UCSD-AML1 (cell line): ENCODE measurements at regions not wholly inside any gene's neighbourhood (a gene's known extent, or its start where the extent isn't known, plus 50 kb on each side); places are given as distances from the start of the nearest gene placed in this dataset.
A peak's percentile ranks its signal among the peaks of the same experiment; 100 is the strongest.

ENCODE experiments used
- DNase-seq: peaks from one replicate; lab custom pipeline; 2025; ENCODE audit not compliant: unreplicated experiment; lab: John Stamatoyannopoulos, UW

DNA sequence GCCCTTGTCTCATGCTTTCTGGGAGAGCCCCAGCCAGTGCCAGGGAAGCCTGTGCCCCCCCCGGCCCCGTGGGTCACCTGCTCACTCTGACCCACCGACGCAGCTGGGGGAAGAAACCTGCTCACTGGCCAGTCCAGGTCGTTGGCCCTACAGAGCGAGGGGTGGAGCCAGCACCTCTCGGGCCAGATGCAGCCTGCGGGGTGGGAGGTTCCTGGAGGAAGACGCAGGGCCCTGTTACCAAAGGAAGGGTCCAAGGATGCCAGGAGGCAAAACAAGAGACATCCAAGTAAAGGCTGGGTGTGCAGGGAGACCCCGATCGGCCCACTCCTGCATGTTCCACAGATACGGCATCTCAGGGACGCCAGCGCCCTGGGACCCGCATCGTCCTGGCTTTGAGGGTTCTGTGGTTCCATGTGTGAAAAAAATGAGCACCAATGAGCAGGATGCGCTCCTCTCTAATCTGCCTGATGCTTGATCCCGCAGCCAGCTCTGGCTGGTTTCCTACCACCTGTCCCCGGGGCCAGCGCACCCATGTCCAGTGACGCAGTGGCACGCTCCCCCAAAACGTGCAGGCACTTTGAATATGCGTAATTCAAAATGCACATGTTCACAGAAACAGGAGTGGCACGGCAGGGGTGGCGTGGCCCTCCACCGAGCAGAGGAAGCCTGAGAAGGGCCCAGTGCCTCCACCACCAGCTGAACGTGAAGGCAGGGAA lies 66.0 kb upstream of the GALNT9 start:
- DNase-seq, result no peak

DNA sequence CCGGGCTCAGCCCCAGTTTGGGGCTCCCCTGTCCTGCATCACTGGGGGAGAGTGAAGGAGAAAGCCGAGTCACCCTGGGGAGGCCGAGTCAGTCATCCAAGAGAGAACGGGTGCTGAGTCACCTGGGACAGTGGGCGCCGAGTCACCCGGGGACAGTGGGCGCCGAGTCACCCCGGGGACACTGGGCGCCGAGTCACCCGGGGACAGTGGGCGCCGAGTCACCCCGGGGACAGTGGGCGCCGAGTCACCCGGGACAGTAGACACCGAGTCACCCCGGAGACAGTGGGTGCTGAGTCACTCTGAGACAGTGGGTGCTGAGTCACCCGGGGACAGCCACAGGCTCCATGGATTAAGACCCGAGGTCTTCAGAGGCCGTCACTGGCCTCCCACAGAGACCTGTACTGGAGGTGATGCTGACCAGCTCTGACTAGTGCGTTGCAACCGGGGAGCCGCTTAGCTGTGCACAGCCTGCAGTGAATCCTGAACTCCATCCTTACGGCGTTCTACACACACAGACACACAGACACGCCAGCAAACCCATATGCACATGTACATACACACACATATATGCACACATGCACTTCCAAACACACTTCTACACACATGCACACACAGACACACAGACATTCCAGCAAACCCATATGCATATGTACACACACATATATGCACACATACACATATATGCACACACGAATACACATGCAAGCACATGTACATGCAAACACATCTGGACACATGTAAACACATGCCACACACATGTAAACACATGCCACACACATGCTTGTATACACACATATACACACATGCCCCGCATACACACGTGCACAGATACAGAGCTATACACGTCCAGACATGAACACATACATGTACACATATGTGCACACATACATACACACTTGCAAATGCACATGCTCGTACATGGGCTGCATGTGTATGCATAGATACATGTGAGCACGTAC lies 64.9 kb upstream of the GALNT9 start:
- DNase-seq, result peak; percentile 50

DNA sequence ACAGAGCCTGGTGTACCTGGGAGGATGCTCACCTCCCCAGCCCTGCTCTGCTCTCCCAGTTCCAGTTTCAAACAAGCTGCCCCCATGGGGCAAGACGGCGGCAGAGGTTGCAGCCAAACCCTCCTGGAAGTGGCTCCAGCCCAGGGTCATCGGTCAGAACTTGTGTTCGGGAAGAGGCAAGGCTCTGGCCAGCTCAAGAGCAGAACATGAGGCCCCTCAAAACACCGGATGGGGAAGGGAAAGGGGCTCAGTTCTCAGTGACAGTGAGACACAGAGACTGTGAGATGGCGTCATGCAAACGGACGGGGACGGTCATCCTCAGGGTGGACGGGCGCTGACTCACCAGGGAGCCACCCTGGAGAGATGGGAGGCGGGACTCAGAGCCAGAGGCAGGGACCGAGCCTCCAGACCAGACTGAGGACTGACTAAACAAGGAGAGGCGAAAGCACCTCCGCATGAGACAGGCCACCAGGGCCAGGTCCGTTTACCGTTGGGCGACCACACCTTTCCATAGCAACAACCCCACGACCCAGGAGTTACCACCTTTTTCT lies 63.9 kb upstream of the GALNT9 start:
- no peak for DNase-seq

DNA sequence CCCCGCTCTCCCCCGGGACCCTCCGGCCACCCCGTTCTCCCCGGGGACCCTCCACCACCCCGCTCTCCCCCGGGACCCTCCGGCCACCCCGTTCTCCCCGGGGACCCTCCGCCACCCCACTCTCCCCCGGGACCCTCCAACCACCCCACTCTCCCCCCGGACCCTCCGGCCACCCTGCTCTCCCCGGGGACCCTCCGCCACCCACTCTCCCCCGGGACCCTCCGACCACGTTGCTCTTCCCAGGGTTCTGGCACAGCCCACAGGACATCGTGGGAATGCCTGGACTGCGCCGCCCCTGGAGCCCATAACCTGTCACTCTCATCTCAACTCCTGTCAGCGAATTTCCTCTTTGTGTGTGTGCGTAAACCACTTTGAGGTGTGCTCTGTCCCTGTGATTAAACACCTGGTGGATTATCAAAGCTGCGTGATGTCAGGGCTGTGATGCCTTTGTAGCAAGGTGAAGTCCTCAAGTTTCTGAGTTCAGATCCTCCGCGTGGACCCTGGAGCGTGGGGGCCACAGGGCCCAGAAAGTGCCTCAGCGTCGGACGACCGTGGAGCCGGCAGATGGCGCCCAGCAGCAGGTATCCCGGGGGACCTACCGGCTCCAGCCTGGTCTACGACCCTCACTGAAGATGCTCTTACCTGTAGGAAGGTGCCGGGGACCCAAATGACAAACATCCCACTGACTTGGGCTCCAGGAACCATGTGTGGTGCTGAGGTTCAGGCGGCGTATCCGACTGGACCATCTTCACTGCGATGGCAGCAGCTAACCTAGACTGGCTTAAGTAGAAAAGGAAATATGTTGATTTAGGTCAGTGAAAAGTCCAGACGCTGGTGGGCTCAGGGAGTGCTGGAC lies 63.2 kb upstream of the GALNT9 start:
- no peak for DNase-seq

DNA sequence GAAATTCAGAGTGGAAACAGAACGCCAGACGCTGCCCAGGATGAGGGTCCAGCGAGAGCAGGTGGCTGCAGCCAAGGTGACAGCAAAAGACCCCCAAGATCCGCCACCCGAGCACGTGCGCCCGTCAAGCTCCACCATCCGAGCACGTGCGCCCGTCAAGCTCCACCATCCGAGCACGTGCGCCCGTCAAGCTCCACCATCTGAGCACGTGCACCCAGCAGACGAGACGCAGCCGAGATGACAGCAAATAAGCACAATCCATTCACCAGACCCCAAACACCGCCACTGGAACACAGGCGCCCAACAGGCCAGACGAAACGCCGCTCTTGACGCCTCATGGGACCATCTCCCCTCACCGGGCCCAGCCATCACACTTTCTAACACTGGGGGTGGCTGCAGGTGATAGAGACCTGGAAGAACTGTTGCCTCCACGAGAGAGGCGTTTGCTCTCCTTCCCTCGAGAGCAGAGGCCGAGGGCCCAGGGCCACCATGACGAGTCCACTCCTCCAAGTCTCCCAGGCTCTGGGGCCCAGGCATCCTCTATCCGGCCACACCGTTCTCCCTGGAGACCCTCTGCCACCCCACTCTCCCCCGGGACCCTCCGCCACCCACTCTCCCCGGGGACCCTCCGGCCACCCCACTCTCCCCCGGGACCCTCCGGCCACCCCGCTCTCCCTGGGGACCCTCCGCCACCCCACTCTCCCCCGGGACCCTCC lies 62.1 kb upstream of the GALNT9 start:
- DNase-seq, result no peak

DNA sequence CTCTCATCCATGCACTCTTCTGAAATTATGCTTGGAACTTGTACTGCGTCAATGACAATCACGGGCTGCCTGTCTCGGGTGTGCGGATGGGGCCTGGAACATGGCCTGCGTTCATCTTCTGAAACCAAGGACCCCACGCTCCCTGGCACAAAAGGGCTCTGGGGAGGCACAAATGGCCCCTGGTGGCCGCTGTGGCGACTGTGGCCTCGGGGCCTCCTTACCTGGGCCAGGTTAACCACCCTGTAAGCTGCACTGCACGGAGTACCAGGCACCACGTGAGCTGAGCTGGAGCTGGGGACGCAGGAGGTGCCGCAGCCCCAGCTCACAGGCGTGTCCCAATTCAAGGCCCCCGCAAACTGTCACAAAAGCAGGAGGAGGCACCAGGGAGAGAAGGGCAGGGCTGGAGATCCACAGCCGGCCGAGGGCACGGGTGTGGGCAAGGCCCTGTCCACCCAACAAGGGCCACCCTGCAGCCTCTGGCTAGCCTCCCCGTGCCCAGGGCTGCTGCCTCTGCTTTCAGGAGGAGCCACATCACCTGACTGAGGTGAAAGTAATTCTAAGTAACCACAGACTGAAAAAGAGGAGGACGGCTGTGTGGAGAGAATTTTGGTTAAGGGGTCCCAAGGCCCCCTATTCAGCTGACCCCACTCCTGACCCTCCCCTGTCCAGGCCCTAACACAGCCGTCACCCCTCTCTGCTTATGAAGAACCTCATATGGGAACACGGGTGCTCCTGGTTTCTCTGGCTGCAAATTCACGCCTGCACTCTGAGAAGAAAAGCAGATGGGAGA lies 61.1 kb upstream of the GALNT9 start:
- DNase-seq, result no peak

DNA sequence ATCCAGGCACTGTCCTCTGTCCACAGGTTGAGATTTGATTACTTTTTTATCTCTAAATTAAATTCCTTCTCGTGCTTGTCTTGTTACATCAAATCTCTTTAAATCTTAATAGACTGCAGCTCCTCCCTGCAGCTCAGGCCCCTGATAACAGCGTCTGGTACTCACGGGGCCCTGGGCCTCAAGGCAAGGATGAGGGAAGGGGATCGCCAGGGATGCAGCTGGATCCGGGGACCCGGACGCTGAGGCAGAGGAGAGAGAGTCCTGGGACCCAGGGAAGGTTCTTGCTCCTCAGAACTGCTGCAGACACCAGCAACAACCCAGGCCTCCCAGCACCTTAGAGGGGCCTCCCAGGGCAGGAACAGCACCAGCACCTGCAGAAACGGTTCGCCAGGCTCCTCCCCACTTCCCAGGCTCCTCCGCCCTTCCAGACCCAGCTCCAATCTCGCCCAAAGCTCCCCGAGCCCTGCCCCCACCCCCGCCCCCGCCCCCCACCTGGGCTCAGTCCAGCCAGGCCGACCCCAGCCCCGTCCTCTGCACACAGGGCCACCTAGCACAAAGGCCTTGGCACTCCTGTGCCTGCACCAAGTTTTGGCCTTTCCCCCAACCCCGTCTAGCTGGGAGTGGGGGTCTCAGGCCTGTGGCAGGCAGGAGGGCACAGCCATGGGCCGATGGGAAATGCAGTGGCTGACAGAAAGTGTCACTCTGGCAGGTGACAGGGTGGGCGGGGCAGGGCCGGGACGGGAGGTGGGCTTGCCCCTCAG lies 60.3 kb upstream of the GALNT9 start:
- no peak for DNase-seq

DNA sequence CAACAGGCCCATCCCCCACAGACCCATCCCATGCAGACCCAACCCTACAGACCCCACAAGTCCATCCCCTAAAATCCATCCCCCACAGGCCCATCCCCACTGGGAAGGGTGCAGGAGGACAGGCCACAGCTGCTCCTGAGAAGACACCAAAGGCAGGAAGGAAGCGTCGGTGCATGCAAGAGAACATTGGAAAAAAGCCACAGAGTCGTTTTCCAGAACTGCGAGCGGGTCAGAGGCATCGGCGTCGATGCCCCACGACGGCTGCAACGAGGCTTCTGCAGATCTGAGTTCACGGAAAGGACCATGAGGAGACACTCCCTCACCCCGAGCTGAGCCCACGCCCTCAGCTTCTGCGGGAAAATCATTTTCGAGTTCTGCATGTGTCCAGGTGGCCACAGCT lies 59.6 kb upstream of the GALNT9 start:
- DNase-seq, result no peak

DNA sequence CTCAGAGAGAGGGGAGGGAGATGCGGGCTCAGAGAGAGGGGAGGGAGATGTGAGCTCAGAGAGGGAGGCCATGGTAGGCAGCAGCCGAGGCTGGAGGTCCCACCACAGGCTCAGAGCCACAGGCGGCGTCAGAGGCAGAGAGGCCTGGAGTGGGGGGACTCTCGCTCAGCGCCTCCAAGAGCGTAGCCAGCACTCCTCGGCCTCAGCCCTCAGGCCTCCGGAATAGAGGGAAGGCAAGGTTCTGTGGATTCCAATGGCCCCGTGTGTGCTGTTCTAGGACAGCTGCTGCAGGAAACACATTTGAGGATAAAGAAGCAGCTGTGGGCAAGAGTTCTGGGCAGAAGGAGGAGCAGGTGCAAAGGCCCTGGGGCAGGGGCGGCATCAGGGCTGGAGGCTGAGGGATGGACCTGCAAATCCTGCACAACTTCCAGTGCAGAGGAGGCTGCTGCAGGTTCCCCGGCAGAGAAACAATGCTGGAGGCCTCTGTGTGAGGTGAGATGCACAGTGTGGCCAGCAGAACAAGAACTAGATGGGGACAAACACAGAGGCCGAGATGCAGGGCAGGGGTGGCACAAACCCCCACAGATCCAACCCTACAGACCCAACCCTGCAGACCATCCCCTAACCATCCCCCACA lies 59.1 kb upstream of the GALNT9 start:
- no peak for DNase-seq

DNA sequence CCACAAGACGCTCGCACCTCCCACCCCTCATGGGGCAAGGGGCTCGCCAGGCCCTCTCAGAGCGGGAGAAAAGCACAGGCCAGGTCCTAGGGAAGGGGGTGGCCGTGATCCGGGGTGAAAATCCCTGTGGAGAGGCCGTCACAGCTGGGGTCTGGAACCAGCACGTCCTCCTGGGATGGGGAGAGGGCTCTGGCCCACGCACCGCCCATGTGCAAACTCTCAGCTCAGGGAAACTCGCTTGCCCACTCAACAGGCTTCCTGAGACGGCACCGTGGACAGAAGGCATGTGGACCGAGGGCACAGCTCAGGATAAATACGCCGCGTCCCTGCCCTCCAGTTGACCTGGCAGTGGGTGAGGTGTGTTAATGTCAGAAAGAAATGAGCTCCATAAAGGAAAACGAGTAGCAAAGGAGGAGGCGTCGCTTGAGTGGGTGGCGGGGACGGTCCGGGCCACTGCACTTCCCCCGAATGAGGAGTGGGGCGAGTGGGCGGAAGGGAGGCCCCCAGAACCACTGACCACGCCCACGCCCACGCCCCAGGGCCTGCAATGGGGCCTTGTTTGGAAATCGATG lies 57.6 kb upstream of the GALNT9 start:
- DNase-seq, result no peak

DNA sequence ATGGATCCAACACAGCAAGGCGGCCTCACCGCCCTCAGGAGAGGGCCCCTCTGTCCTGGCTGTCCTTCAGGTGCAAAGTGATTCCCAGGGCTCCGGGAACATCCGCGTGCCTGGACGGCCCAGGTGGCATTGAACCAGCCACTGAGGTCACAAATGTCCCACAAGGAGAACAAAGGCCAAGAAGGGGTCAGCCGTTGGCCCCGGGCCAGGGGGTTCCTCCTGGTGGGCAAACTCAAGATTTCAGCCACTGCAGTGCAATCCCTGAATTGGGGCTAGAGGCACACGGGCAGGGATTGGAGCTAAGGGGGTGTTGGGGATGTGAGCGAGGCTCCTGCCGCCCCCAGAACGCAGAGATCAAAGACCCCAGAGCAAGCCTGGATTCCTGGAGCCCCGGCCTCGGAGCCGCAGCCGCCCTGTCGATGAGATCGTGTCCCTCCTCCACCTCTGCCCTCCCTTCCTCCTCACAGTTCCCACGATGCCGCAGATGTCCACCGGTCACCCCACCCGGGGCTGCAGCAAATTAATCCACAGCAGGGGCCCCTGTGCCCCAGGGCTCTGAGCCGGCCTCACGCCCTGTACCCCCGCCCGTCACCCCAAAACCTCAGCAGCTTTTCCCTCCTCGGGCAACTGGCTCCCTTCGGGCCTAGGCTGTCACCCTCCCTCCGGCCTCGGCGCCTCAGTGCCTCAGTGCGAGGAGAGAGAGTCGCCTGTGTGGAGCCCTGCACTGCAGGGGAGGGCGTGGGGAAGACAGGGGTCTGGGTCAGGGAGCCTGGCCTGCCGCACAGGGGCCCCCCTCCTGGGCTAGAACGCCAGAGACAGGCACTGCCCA lies 56.7 kb upstream of the GALNT9 start:
- no peak for DNase-seq

DNA sequence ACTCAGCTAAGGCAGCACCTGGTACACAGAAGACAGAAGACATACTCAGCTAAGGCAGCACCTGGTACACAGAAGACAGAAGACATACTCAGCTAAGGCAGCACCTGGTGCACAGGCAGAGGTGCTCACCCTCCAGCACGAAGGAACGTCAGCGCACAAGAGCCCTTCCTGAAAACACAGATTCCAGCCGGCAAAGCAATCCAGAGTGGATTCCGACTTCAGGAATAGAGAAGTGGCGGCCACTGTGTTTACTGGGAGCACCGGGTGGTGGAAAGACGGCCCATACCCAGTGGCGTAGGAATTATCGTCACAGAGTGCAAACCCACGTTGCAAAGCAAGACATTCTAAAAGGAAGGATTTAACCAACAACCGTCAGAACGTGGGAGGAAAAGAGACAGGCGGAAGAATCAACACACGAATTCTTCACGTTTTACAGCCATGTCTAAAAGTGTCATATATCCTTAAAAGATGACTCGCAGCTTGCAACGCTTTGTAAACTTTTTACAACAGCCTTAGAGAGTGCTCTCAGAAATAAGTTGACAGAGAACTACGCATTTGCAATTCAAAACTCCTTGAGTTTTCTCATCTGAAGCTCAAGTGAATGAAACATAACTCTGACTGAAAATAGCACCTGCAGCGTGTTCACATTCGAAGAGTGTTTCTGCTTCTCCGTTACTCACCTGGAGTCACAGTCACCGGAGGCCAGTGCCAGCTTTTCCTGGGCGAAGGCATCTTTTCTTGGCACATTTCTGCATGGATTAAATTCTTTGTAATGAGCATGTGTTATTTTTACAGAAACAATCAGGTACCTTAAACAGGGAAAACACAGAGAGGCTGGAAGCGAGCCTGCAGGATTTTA lies 55.8 kb upstream of the GALNT9 start:
- no peak for DNase-seq

DNA sequence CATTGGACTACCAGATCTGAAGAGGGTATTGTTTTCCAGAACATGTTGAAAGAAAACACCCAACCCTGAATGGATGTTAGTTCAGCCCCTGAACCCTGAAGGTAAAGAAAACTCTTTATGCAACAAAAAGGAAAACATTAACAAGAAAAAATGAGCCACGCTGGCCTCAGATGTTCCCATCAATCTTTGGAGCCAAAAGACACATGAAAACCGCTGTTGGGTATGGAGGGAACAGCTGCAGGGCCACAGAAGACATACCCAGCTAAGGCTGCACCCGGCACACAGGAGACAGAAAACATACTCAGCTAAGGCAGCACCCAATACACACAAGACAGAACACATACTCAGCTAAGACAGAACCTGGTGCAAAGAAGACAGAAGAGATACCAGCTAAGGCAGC lies 51.3 kb upstream of the GALNT9 start:
- DNase-seq, result no peak

DNA sequence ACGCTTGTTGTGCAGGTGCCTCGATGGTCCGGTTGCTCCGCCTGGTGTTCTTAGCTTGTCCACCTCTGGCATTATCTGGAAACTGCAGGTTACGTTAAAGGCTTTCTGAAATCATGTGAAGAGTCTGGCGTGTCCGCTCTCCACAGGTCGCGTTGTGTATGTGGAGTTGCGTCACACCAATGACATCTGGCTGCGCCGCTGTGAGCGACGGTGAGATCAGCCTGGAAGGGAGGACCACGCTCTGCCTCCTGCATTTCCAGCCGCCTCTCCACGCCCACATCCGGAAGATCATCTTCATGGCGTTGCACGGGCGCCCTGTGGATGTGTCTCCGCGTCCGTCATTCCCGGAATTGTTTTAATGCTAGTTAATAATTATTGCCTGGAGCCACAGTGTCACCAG lies 50.6 kb upstream of the GALNT9 start:
- DNase-seq, result no peak

DNA sequence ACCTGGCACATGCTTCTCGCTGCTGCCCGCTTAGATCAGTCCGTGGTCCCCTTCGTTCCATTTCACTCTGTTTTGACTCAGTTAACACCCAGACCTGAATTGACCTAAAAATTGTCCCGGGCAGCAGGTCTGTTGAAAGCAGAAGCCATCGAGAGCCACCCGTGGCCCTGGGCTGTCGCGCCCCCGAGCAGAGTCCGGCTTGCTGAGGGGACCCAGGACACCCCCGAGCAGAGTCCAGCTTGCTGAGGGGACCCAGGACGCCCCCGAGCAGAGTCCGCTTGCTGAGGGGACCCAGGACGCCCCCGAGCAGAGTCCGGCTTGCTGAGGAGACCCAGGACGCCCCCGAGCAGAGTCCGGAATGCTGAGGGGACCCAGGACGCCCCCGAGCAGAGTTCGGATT lies 50.2 kb upstream of the GALNT9 start:
- no peak for DNase-seq
